Stimulated activated naive CD8-positive, alpha-beta T cell treated with anti-CD3 and anti-CD28 coated beads, Interleukin-15, amount 100 ng/mL, for 72 hours (primary cell): ENCODE measurements at regions not wholly inside any gene's neighbourhood (a gene's known extent, or its start where the extent isn't known, plus 50 kb on each side); places are given as distances from the start of the nearest gene placed in this dataset.

ENCODE experiments used
- ATAC-seq: fragments of 150-1000 bp; cut with Tn5 transposase; 2 replicates; pipeline ENCODE4 v1.10.0; 2021; ENCODE audit warnings: mild to moderate bottlenecking, moderate library complexity
- DNase-seq, 2 donors: peaks; one replicate each; pipeline ENCODE4 v3.0.0; 2021 to 2022
- H3K27ac Mint-ChIP-seq, 2 donors: one replicate each; pipeline ENCODE4 v1.8.0; 2022; ENCODE audit warnings: mild to moderate bottlenecking in 2 of 2, mixed read lengths in 2 of 2, moderate library complexity in 2 of 2
- H3K27me3 Mint-ChIP-seq: one replicate; pipeline ENCODE4 v1.8.0; 2022; ENCODE audit warnings: mixed read lengths
- H3K4me1 Mint-ChIP-seq: one replicate; pipeline ENCODE4 v1.8.0; 2022; ENCODE audit warnings: mild to moderate bottlenecking, mixed read lengths
- H3K4me3 Mint-ChIP-seq, 2 donors: one replicate each; pipeline ENCODE4 v1.8.0; 2022; ENCODE audit warnings: mild to moderate bottlenecking in 2 of 2, mixed read lengths in 2 of 2, moderate library complexity in 1 of 2
- H3K9me3 Mint-ChIP-seq, 2 donors: one replicate each; pipeline ENCODE4 v1.8.0; 2022; ENCODE audit warnings: mixed read lengths in 2 of 2

DNA sequence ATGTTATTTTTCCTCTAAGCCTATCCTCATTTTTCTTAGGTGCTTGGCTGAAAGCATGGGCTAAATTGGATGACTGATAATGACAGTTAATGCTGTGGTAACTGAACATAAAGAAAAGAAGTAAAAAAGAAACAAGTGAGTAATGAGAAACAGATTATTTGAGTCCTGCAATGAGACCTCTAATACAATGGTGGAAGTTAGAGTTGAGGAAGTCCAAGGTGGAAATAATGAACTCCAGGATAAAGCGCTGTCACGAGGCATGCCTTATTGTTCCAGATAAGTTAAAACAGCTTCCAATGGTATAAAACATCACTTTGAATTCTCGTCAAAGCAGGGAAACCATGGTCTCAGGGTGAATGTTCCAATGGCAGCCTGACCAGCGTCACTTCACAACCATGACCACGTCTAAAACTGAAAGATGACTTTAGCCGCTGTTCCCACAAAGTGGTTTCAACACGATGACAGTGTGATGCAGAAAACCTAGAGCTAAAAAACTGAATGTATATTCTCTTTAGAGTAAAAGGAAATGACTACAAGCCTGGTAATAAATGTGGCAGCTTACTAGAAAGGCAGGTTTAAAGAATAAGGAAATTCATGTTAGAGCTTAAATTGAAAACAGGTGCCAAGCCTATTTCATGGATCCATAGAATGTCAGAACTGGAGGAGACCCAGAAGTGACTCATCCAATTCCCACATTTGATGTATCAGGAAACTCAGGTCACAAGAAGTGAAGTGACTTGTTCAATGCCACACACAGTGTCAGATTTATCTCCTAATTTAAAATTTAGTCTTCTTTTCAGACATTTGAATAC is 202.6 kb upstream of the GYPA start:
- Mint-ChIP-seq H3K27ac (no peak overlapping the region), H3K9me3 (peaks cover 14 to 19% of the 10 kb centered on the region in 2 donors), H3K4me3 (no peak overlapping the region), H3K27me3 (no peaks in the 10 kb centered on the region), H3K4me1 (peaks cover 11% of the 10 kb centered on the region)
- ATAC-seq (peak; percentile 40), DNase-seq (no peak)

DNA sequence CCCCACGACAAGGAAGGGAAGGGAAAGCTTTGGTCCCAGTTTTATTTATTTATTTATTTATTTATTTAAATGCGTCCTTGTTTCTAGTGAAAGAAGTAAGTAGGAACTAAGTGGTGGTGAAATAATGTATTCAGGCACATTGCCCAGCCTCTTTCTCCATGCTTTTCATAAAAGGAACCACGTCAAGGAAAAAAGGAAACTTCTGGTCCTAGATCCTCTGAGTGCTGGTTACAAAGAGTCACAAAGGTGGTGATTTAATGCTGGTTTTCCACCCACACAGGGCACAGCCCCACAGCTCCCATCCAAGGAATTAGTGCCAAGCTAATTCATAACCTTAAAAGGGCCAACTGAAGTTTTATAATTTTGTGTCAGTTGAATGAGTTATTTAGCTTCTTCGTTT is 206.6 kb upstream of the GYPA start:
- ATAC-seq (no peak), DNase-seq (no peak)
- Mint-ChIP-seq H3K9me3 (no peaks in the 10 kb centered on the region), H3K4me3 (no peak overlapping the region), H3K27ac (no peak overlapping the region), H3K4me1 (no peaks in the 10 kb centered on the region), H3K27me3 (no peaks in the 10 kb centered on the region)

DNA sequence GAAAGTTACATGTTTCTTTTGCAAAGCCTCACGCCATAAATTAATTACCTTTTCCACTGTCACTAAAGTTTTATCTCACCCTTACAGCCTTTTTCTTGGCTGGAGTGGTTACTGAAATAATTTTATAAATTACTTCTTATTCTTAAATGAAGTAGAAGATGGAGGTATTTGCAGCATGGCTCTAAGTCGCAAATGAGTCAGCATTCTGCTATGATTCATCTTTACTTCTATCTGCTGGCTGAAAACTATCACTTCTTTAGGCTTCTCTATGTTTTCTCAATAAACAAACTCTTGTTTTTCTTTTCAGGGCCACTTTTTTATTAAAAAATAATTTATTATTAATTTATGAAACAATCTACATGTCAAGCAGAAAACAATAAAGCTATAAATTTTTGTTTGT is 210.2 kb upstream of the GYPA start:
- H3K4me1 Mint-ChIP-seq = no peaks in the 10 kb centered on the region
- no peak overlapping the region for H3K27ac Mint-ChIP-seq
- no peaks in the 10 kb centered on the region for H3K9me3 Mint-ChIP-seq
- H3K4me3 Mint-ChIP-seq = no peak overlapping the region
- ATAC-seq (no peak), DNase-seq (no peak)
- peaks cover 25% of the 10 kb centered on the region for H3K27me3 Mint-ChIP-seq

DNA sequence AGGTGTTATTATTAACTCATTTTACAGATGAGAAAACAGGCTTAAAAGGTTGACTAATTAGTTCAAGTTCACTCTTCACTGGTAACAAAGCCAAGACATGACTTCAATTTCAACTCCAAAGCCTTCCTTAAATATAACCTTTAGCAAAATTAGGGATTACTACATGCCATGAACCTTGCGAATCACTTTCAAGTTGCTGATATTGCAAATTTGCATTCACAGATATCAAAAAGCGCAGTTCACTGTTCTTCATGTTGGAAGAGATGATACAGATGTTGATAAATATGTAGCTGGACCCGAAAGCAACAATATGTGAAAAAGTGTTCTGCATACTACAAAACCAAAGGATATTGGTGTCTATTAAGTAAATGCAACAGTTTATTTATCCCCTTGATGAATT is 210.8 kb upstream of the GYPA start:
- Mint-ChIP-seq H3K27me3 (peaks cover 31% of the 10 kb centered on the region), H3K9me3 (no peaks in the 10 kb centered on the region), H3K4me1 (peaks cover 4% of the 10 kb centered on the region), H3K4me3 (no peak overlapping the region), H3K27ac (no peak overlapping the region)
- DNase-seq (no peak), ATAC-seq (no peak)

DNA sequence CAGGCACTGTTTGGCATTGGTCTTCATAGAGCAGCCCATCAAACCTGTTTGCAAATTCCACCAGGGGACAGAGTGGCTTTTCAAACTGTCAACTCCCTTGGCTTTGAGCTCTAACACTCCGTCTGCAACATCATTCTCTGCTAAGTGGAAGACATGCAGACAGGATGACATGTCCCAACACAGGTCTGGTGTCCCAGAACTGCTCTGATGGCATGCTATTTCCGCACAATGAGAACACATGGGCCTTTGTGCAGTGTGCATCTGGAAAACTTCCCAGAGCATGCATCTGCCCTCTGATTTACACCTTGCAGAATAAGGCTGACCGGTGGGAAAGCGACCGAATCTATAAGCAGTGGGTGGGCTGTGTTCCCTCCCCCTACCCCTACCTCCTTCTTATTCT is 212.8 kb upstream of the GYPA start:
- peaks cover 40% of the 10 kb centered on the region for H3K27me3 Mint-ChIP-seq
- H3K9me3 Mint-ChIP-seq = no peaks in the 10 kb centered on the region
- ATAC-seq (no peak), DNase-seq (no peak)
- H3K27ac Mint-ChIP-seq = no peak overlapping the region
- H3K4me3 Mint-ChIP-seq = no peak overlapping the region
- peaks cover 6% of the 10 kb centered on the region for H3K4me1 Mint-ChIP-seq

DNA sequence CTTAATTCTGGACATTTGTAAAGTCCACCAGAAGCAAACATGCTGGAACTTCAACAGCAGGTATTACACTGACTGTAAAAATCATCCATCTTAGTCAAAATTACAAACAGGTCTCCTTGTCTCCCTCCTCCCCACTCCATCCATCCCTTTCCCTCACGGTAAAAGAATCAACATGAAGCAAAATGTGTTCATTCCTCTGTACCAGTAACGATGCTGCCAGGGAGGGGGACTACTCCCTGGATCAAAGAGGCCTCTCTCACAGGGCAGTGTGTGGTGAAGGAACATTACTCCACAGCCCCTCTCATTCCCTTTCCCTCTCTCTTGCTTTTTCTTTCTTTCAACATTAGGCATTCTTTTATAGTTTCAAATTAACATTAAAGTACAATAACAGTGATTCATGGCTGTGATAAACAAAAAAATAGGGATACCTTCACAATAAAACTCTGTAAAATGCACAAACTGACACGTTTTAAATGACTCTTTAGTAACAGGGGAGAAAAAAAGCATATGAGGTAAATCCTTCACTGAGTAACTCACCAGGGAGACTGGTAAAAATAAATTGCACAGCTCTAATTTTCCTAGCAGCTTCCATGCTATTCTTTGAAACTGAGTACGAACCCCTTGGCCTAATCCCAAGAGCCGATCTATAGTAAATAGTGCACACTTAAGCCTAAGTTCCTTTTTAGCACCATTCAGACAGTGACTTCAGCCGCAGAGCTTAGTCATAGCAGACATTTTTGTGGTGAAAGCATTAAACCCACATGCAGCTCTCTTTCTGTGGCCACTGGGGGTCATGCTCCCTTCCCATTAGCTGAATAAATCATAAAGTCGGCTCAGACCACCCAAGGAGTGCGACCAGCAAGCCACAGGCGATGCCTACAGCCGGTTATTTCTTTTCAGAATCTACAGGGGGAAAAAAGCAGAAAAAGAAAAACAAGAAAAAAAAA is 215.6 kb upstream of the GYPA start:
- no peaks in the 10 kb centered on the region for H3K9me3 Mint-ChIP-seq
- ATAC-seq = peak; percentile 87
- H3K4me1 Mint-ChIP-seq = peaks cover 6% of the 10 kb centered on the region
- H3K4me3 Mint-ChIP-seq = no peak overlapping the region
- peaks cover 40% of the 10 kb centered on the region for H3K27me3 Mint-ChIP-seq
- peak; percentile 9 to 26 for DNase-seq
- no peak overlapping the region for H3K27ac Mint-ChIP-seq

DNA sequence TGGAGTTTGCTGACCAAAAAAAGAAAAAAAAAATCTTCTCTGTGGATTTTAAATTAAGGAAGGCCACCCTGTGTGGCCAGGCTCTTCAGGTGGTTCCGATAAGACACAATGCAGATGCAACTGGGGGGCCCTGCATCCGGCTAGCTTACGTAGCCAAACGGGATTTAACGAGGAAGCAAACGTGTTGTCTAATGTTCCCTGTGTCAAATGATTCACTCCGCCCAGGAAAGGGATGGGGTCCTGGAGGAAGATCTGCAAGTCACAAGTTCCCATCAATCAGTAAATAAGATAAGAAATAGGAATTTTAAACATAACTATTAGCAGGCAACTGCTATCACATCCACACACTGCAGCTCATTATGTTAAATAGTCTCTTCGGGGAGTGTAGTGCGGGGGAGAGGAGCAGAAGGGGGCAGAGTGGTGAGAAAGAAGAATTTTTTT is 216.4 kb upstream of the GYPA start:
- ATAC-seq (no peak), DNase-seq (no peak)
- Mint-ChIP-seq H3K4me3 (no peak overlapping the region), H3K9me3 (no peaks in the 10 kb centered on the region), H3K27ac (no peak overlapping the region), H3K4me1 (peaks cover 6% of the 10 kb centered on the region), H3K27me3 (peaks cover 40% of the 10 kb centered on the region)

DNA sequence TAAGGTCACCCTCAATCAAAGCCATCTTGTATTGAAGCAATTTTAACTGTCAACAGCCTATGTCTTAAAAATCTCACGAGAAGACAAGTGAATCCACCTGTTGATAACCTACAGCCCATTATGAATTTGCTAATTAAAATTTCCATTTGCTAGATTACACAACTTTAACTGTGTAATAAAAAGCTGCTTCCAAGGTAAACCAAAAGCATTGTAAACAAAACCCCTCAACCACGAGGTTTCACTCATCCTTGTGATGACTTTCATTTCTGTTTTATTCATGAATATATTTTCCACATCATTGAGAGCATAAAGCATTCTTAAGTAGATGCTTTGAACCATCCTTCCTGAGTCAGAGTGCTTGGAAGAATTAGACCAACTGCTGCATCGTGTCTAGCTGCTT is 217.5 kb upstream of the GYPA start:
- DNase-seq (no peak), ATAC-seq (no peak)
- H3K4me1 Mint-ChIP-seq = peaks cover 6% of the 10 kb centered on the region
- H3K4me3 Mint-ChIP-seq = no peak overlapping the region
- no peak overlapping the region for H3K27ac Mint-ChIP-seq
- H3K27me3 Mint-ChIP-seq = peaks cover 40% of the 10 kb centered on the region
- H3K9me3 Mint-ChIP-seq = no peaks in the 10 kb centered on the region

DNA sequence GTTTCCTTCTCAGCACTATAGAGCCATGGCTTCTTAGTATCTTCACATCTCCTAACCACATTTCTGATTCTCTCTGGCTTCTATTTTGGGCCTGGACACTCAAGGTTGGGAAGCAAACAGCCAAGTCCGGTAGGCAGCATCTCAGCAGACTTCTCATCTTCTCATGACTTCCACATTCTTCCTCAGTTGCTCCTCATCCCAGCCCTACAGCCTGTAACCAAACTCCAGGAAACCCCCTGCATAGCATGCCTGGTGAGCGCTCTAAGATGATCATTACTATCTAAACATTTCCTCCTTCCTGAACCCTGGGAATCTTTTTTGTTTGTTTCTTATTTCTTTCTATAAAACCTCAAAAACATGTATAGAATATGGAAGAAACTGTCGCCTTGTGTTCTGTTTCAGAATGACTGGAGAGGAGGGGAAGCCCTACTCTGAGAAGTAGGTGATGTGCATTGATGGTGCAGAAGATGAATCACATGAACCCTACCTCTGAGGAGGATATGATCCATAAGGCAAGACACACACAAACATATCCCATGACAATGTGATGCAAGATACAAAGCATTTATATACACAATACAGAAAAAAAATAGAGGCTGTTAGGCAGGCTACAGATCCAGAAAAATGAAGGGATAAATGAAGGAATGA is 219.8 kb upstream of the GYPA start:
- Mint-ChIP-seq H3K27ac (peak overlapping the region in 1 of 2 donors; percentile 22), H3K4me3 (no peak overlapping the region), H3K9me3 (no peaks in the 10 kb centered on the region), H3K4me1 (peaks cover 6% of the 10 kb centered on the region), H3K27me3 (peaks cover 18% of the 10 kb centered on the region)
- DNase-seq (no peak), ATAC-seq (peak; percentile 68)

DNA sequence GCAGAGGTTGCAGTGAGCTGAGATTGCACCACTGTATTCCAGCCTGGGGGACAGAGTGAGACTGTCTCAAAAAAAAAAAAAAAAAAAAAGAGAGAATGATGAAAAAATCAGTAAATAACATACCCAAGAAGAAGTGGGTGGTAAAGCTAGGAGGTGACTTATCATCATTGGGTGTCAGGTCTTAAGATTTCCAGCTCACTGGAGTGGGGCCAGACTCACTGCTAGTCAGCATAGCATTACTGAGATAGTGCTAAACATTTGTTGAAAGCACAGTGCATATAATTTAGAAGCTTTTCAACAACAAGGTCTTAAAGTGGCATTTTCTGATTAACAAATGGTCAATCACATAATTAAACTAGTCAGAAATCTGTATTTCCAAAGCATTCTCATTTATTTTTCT is 221.8 kb upstream of the GYPA start:
- no peak overlapping the region for H3K27ac Mint-ChIP-seq
- ATAC-seq = no peak
- H3K9me3 Mint-ChIP-seq = no peaks in the 10 kb centered on the region
- H3K4me1 Mint-ChIP-seq = no peaks in the 10 kb centered on the region
- no peak for DNase-seq
- peaks cover under 1% of the 10 kb centered on the region for H3K27me3 Mint-ChIP-seq
- H3K4me3 Mint-ChIP-seq = no peak overlapping the region

DNA sequence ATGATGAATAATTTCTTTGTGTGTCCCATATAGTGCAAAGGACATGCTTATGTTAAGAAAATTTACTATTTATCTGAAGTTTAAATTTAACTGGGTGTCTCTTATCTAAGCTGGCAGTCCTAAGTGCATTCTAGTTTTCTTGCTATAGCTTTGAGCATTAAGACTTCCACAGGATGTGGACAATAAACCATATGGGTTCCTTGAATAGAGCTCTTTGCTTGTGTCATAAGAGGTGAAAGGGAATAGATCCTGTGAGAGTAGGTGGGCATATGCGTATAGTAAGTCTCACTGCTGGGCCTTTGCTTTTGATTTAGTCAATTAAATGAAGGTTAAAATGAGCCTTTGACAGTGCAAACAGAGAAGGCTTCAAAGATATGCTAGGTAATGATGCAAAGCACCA is 223.4 kb upstream of the GYPA start:
- Mint-ChIP-seq H3K4me3 (no peak overlapping the region), H3K4me1 (no peaks in the 10 kb centered on the region), H3K27me3 (no peaks in the 10 kb centered on the region), H3K27ac (no peak overlapping the region), H3K9me3 (no peaks in the 10 kb centered on the region)
- no peak for DNase-seq
- no peak for ATAC-seq

DNA sequence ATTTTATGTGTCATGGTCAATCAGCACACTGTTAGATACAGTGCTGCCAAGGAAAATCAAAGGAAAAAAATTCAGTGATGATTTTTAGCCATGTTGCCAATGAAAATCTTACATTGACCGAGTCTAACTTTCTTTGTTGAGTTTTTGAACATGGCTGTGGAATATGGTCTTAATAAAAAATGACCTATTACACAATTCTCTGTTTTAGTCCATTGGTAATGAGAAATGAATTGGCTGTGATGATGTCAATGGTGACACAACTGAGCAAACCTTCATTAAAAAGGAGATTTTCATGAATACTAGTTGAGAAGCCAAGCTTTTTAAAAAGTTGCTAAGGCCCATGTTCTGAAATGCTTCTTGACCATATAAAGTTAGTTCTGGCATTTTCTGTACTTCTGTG is 225.9 kb upstream of the GYPA start:
- Mint-ChIP-seq H3K27ac (no peak overlapping the region), H3K9me3 (no peaks in the 10 kb centered on the region), H3K27me3 (no peaks in the 10 kb centered on the region), H3K4me3 (no peak overlapping the region), H3K4me1 (no peaks in the 10 kb centered on the region)
- ATAC-seq (no peak), DNase-seq (no peak)

DNA sequence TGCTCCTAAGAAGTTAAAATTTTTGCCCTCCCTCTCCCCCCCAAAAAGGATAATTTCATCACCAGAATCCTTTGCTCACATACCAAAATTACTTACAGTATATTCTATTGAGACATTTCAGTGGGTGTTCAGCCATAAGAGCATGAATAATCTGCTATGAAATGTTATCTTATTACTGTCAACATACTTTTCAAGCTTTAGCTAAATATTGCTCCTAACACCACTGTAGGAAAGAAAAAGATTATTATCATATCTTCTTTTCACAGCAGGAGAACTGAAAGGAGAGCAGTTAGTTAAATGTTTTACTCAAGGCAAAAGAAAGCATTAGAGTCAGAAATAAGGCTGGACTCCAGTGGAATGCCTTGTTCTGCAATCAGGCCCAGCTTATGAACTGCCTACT is 231.0 kb upstream of the GYPA start:
- DNase-seq (no peak), ATAC-seq (no peak)
- no peak overlapping the region for H3K27ac Mint-ChIP-seq
- no peak overlapping the region for H3K4me3 Mint-ChIP-seq
- H3K9me3 Mint-ChIP-seq = no peaks in the 10 kb centered on the region
- H3K4me1 Mint-ChIP-seq = no peaks in the 10 kb centered on the region
- H3K27me3 Mint-ChIP-seq = no peaks in the 10 kb centered on the region

DNA sequence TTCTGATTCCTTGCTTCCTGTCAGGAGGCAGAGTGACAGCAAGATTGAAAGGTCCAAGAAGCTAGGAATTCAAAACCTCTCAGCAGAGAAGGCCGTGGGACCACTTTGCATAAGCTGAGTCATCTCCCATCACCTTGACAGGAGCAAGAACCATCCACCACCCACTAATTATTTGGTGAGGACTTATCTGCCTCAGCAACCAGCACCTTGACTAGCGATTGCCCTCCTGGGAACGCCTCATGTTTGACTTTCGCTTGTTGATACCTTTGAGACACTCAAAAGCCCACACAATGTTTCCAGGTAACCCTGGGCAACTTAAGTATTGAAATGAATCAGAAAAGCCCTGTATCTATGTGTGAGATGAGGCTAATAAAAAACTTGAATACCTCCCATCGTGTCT is 233.5 kb upstream of the GYPA start:
- Mint-ChIP-seq H3K4me1 (no peaks in the 10 kb centered on the region), H3K4me3 (no peak overlapping the region), H3K27me3 (no peaks in the 10 kb centered on the region), H3K9me3 (no peaks in the 10 kb centered on the region), H3K27ac (no peak overlapping the region)
- DNase-seq = no peak
- peak; percentile 46 for ATAC-seq

DNA sequence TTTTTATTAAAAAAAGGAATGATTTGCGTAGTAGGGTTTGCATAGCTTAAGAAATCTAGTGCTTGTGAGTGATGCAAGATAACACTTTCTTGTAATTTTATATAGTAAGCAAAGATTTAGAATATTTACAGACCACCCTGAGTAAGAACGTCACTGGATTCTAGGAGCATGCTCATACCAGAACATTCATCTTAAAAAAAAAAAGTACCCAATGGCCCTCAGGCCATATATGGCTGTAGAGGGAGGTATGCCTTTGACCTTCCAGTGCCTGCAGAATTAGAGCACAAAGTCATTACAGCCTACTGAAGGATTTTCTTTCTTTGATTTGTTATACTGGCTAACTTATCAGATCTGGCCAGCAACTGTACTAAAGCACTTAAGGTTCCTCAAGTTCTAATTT is 236.3 kb upstream of the GYPA start:
- Mint-ChIP-seq H3K9me3 (no peaks in the 10 kb centered on the region), H3K27me3 (peaks cover 7% of the 10 kb centered on the region), H3K4me1 (no peaks in the 10 kb centered on the region), H3K4me3 (no peak overlapping the region), H3K27ac (no peak overlapping the region)
- no peak for ATAC-seq
- DNase-seq = no peak

DNA sequence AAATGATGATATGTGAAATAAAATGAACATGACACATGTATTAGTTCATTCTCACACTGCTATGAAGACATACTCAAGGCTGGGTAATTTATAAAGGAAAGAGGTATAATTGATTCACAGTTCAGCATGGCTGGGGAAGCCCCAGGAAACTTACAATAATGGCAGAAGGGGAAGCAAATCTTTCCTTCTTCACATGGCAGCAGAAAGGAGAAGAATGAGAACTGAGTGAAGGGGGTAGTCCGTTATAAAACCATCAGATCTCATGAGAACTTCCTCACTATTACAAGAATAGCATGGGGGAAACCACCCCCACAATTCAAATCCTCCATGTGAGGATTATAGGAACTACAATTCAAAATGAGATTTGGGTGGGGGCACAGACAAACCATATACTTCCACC is 243.9 kb upstream of the GYPA start:
- ATAC-seq (no peak), DNase-seq (no peak)
- peaks cover 10 to 16% of the 10 kb centered on the region in 2 donors for H3K9me3 Mint-ChIP-seq
- H3K27me3 Mint-ChIP-seq = peaks cover 7% of the 10 kb centered on the region
- no peak overlapping the region for H3K27ac Mint-ChIP-seq
- no peaks in the 10 kb centered on the region for H3K4me1 Mint-ChIP-seq
- H3K4me3 Mint-ChIP-seq = no peak overlapping the region
